K562 (cell line): ENCODE measurements at regions not wholly inside any gene's neighbourhood (a gene's known extent, or its start where the extent isn't known, plus 50 kb on each side); places are given as distances from the start of the nearest gene placed in this dataset.

ENCODE experiments used
- GATAD2B ChIP-seq: fragments of 450-650 bp; IDR thresholded peaks from 2 replicates; pipeline ENCODE4 v1.6.1; 2017; ENCODE audit warnings: mild to moderate bottlenecking, borderline replicate concordance
- JUND ChIP-seq, 2 experiments: IDR thresholded peaks; 2 replicates in 1 of 2; 3 replicates in 1 of 2; pipeline ENCODE4 v1.6.1; 2011; ENCODE audit warnings: borderline replicate concordance in 2 of 2, low read depth in 2 of 2, low read length in 2 of 2, improper control_type of control experiment in 1 of 2, missing biosample characterization in 1 of 2, missing genetic modification characterization in 1 of 2, missing genetic modification reagents in 1 of 2
- KHSRP ChIP-seq: fragments of 450-650 bp; IDR thresholded peaks from 2 replicates; pipeline ENCODE4 v1.6.1; 2017
- MEIS2 ChIP-seq: fragments of 450-650 bp; IDR thresholded peaks from 2 replicates; pipeline ENCODE4 v1.6.1; 2014; ENCODE audit warnings: mild to moderate bottlenecking; ENCODE audit not compliant: partially characterized antibody
- MIER1 ChIP-seq: fragments of 450-650 bp; IDR thresholded peaks from 2 replicates; pipeline ENCODE4 v1.6.1; 2016; ENCODE audit warnings: antibody characterized with exemption, mild to moderate bottlenecking, low read depth
- RCOR1 ChIP-seq, 2 experiments: IDR thresholded peaks; 2 replicates each; pipeline ENCODE4 v1.6.1; 2012; ENCODE audit warnings: low read depth in 2 of 2, low read length in 2 of 2, borderline replicate concordance in 1 of 2, improper control_type of control experiment in 1 of 2
- STAG1 ChIP-seq: sonication (generic); formaldehyde crosslinking; IDR thresholded peaks from 2 replicates; pipeline ENCODE4 v1.5.0; 2020; ENCODE audit warnings: missing genetic modification reagents, borderline replicate concordance
- ZNF766 ChIP-seq: fragments of 200-800 bp; sonication (Bioruptor generic); conservative IDR thresholded peaks from 2 replicates; pipeline ENCODE4 v1.6.1; 2016; ENCODE audit warnings: missing genetic modification characterization, missing compliant biosample characterization
- TF ChIP-seq, protein P1 (sequence below): fragments of 250-450 bp; sonication (Bioruptor Pico); IDR thresholded peaks from 2 replicates; pipeline ENCODE4 v1.4.0; 2020; ENCODE audit warnings: borderline replicate concordance
- TF ChIP-seq, protein P2 (sequence below): conservative IDR thresholded peaks from 2 replicates; pipeline ENCODE4 v1.6.1; 2011; ENCODE audit warnings: low read depth, mild to moderate bottlenecking, low read length; ENCODE audit not compliant: control insufficient read depth

DNA sequence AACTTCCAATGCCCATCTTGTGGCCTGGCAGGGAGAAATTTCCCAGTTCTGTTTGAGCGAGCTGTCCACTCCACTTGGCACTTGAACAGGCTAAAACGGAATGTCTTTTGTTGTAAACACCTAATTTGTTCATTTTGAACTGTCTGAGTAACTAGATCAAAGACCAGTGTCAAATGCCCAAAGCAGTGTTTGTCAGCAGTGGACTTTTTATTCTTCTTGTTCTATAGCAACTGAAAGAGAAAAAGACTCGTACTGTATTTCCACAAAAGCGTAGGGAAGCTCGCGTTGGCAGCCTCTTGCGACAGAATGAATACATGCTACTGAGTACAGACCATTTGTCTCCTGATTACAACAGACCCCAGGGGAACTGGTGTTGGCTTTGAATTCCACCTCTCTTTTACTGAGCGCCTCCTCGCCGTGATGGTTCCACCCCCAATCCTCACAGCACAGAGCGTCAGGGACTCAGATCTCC, 601.8 kb upstream of the ZNF608 start (continued):
- TF ChIP-seq STAG1 (CRISPR knock-in tag) (no peak), GATAD2B (no peak), MEIS2 (no peak), JUND (IDR thresholded peaks at IDR 0.05; ENCODE audit: borderline replicate concordance, low read depth, low read length) (no peak), JUND (tag; IDR thresholded peaks at IDR 0.05; ENCODE audit: borderline replicate concordance, low read depth, low read length) (no peak), MIER1 (no peak), RCOR1 (IDR thresholded peaks at IDR 0.05; ENCODE audit: borderline replicate concordance in 1 of 2, low read depth in 2 of 2, low read length in 2 of 2) (no peak), KHSRP (no peak), ZNF766 (no peak)
- TF ChIP-seq, protein P1, sequence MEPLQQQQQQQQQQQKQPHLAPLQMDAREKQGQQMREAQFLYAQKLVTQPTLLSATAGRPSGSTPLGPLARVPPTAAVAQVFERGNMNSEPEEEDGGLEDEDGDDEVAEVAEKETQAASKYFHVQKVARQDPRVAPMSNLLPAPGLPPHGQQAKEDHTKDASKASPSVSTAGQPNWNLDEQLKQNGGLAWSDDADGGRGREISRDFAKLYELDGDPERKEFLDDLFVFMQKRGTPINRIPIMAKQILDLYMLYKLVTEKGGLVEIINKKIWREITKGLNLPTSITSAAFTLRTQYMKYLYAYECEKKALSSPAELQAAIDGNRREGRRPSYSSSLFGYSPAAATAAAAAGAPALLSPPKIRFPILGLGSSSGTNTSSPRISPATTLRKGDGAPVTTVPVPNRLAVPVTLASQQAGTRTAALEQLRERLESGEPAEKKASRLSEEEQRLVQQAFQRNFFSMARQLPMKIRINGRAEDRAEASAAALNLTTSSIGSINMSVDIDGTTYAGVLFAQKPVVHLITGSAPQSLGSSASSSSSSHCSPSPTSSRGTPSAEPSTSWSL (CRISPR knock-in tag), result no peak
- TF ChIP-seq, protein P2, sequence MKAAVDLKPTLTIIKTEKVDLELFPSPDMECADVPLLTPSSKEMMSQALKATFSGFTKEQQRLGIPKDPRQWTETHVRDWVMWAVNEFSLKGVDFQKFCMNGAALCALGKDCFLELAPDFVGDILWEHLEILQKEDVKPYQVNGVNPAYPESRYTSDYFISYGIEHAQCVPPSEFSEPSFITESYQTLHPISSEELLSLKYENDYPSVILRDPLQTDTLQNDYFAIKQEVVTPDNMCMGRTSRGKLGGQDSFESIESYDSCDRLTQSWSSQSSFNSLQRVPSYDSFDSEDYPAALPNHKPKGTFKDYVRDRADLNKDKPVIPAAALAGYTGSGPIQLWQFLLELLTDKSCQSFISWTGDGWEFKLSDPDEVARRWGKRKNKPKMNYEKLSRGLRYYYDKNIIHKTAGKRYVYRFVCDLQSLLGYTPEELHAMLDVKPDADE, result no peak
